GM12865 (cell line): ENCODE measurements at regions not wholly inside any gene's neighbourhood (a gene's known extent, or its start where the extent isn't known, plus 50 kb on each side); places are given as distances from the start of the nearest gene placed in this dataset.

Source experiments
- DNase-seq: peaks from one replicate; pipeline ENCODE4 v3.0.0; 2010; ENCODE audit warnings: low read depth
- H3K4me3 ChIP-seq: 2 replicates; pipeline ENCODE4 v1.5.1; 2011; ENCODE audit warnings: mild to moderate bottlenecking, low read depth, low read length, control low read depth
- TF ChIP-seq, protein P1 (sequence below): IDR thresholded peaks from 2 replicates; pipeline ENCODE4 v1.5.1; 2011; ENCODE audit warnings: low read length, control low read depth, low read depth, inconsistent platforms; ENCODE audit not compliant: insufficient read depth; ENCODE audit errors: missing control alignments

DNA sequence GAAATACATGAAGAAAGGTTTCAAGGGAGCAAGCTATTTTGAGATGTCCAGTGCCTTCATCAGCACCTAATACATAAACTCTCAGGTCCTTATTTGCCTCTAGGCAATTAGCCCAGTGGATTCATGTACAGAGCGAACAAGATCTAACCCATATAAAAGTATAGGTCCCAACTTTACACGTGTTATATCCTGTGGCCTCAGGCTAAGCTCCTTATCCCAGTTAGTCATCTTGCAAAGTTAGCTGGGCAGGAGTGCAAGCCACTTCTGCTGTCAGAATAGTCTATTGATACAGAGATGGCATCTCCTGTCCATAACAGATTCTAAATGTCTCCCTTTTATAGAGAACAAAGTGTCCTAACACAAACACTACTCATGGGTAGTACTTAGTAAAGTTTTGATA lies 203.9 kb upstream of the PIK3C3 start:
- no peak for DNase-seq
- TF ChIP-seq, protein P1, sequence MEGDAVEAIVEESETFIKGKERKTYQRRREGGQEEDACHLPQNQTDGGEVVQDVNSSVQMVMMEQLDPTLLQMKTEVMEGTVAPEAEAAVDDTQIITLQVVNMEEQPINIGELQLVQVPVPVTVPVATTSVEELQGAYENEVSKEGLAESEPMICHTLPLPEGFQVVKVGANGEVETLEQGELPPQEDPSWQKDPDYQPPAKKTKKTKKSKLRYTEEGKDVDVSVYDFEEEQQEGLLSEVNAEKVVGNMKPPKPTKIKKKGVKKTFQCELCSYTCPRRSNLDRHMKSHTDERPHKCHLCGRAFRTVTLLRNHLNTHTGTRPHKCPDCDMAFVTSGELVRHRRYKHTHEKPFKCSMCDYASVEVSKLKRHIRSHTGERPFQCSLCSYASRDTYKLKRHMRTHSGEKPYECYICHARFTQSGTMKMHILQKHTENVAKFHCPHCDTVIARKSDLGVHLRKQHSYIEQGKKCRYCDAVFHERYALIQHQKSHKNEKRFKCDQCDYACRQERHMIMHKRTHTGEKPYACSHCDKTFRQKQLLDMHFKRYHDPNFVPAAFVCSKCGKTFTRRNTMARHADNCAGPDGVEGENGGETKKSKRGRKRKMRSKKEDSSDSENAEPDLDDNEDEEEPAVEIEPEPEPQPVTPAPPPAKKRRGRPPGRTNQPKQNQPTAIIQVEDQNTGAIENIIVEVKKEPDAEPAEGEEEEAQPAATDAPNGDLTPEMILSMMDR = no peak
- no peak overlapping the region for H3K4me3 ChIP-seq

DNA sequence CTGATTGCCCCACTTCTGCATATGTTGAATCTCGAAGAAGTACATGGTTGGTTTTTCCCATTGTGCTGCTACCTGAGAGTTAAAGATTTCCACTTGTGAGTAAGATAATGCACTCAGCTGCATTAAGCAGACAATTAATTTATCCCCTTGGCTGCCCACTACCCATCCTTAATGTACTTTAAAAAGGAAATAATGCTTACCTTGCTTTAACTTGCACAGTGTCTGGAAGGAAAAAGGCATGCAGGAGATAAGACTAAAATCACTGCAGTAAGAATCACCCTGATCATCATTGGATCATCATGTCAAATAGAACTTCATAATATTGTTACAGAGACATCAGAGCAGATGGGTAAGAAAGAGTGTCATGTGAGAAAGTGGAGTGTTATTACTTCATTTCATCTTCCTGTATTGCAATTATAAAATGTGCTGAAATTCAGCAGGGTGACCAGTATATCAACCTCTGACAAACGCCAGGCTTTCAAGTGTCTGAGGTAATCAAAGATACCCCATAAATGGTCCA lies 207.3 kb upstream of the PIK3C3 start:
- TF ChIP-seq, protein P1 = no peak
- no peak for DNase-seq

DNA sequence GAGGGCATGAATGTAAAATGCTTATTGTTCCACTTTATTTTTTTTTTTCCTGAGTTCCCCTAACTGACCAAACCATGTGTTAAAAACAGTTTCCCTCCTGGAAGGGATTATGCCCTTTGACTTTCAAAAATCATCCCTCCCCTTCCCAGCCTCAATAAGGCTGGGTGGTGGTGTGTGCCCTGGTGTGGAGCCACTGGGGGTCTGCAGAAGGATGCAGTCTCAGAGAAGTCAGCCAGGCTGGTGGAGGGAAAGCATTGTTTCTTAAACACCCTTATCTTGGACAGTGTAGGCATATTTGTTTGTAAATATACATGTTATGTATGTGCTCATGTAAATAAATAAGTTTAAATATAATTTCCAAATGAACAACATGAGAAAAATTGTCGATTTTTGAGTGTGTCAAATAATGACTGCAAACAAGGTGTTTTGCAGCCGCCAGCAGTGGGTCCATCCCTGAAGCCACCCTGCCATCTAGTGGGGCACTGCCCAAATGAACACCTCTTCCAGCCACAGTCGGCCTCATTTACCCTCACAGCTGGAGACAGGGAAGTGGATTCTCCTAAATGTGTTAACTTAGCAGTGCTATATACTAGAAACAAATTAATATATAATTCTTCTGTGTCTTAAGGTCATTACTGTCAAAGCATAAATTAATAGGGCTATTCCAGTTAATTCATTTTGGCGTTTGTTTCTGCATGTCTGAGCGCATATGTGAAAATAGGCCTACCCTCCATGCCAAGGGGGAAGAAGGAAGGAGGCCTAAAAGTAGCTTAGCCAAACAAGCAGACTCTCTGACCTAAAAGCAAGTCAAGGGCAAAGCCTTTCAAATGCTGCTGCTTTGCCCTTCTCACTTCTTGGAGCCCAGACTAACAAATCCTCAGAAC lies 209.6 kb upstream of the PIK3C3 start:
- TF ChIP-seq, protein P1 = peak; percentile 43
- DNase-seq = peak; percentile 31
- no peak overlapping the region for H3K4me3 ChIP-seq

More for the DNA sequence above, 207.3 kb upstream of the PIK3C3 start:
- no peak overlapping the region for H3K4me3 ChIP-seq

DNA sequence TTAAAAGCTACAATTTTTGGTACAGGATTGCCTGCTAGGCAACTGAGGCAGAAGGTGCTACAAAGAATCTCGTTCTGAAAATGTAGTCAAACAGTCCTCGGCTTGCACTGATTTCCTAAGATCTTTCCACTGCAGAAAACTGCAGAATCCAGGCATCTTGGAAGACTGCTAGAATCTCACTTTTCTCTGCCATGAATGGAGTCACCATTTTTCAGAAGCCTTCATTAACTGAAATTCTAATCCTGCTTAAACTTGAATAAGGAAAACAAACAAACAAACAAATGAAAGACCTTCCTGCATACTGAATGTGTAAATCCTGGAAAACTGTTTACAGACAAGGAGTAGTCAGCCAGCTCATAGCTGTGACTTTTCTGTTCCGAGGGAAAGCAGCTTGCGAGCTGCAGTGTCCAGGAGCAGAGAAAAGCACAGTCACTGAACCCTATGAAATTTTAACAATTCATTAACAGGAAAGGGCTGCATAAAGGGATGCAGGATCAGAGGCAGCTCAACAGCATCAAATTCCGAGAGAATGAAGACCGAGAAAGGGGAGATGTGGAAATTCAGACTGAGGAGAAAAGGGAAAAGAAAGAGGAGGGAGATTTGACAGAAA lies 210.5 kb upstream of the PIK3C3 start:
- no peak overlapping the region for H3K4me3 ChIP-seq
- no peak for DNase-seq
- TF ChIP-seq, protein P1 = no peak

DNA sequence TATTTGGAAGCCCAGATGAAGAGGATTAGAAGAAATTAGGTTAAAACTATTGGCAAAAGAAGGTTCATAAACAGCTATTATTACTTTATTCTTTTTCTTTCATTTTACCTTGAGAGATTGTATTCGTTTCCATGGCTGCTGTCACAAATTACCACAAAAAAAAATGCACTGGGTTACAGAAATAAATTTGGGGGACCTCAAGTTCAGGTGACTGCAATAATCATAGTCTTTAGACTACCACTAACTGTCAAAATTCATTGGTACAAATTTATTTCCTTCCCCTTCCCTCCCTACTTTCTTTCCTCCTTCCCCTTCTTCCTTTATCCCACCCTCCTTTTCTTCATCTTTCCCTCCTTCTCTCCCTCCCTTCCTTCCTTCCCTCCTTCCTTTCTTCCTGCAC lies 217.8 kb upstream of the PIK3C3 start:
- TF ChIP-seq, protein P1 = no peak
- no peak for DNase-seq
- no peak overlapping the region for H3K4me3 ChIP-seq

DNA sequence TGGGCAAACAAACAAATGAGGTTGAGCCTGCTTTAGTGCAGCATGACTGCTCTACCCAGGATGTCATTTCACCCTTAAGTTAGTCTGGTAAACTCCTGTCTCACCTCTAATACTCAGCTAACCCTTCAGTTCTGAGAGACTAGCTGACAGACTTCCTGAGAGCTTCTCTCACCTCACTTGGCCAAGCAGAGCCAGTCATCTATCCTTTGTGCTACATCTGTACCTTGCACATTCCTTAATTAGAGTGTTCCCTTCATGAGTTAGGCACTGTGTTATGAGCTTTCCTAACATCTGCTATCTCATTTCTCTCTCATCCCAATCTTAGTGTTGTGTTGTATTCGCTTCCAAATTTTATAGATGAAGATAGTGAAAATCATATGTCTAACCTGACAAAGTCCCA lies 220.1 kb upstream of the PIK3C3 start:
- TF ChIP-seq, protein P1 = no peak

More for the DNA sequence above, 220.1 kb upstream of the PIK3C3 start:
- no peak for DNase-seq
- no peak overlapping the region for H3K4me3 ChIP-seq
